ENCODE measurements at regions not wholly inside any gene's neighbourhood (a gene's known extent, or its start where the extent isn't known, plus 50 kb on each side); places are given as distances from the start of the nearest gene placed in this dataset.

DNA sequence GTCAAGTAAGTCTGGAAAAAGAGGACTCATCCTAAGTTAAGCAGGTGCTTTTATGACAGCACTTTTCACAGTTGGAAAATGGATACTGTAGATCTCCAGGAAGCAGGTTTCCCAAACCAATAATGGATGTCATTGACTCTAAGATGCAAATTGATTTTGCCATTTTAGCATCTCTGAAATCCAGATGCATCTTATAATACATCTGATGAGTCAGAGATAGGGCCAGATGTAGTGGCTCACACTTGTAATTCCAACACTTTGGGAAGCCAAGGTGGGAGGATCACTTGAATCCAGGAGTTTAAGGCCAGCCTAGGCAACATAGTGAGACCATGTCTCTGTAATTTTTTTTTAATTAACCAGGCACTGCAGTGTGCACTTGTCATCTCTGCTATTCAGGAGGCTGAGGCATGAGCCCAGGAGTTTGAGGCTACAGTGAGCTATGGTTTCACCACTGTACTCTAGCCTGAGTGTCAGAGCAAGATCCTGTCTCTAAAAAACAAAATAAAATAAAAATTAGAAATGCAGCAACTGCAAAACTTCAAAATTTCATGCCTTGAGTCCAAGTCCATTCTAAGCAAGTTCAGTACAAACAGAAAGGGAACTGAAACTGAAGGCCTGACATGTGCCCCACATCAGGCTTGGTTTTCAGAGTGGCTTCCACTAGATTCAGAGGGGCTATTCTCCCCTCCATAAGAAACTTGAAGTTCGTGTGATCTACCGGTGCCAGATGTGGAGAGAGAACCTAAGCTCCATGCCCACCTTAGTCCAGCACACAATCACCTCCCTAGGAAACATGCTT lies 267.8 kb upstream of the NCKAP5 start:
- Mint-ChIP-seq H3K27ac (no peak overlapping the region), H3K9me3 (no peaks in the 10 kb centered on the region), H3K4me1 (no peaks in the 10 kb centered on the region), H3K36me3 (ENCODE audit: low read depth) (no peaks in the 10 kb centered on the region), H3K4me3 (no peak overlapping the region), H3K27me3 (ENCODE audit: insufficient read depth) (no peaks in the 10 kb centered on the region)
- DNase-seq = no peak
- no peaks in the 10 kb centered on the region for H3K27me3 ChIP-seq (ENCODE audit: control insufficient read depth, insufficient read depth, low read length, poor library complexity, severe bottlenecking)
- TF ChIP-seq, protein P1, sequence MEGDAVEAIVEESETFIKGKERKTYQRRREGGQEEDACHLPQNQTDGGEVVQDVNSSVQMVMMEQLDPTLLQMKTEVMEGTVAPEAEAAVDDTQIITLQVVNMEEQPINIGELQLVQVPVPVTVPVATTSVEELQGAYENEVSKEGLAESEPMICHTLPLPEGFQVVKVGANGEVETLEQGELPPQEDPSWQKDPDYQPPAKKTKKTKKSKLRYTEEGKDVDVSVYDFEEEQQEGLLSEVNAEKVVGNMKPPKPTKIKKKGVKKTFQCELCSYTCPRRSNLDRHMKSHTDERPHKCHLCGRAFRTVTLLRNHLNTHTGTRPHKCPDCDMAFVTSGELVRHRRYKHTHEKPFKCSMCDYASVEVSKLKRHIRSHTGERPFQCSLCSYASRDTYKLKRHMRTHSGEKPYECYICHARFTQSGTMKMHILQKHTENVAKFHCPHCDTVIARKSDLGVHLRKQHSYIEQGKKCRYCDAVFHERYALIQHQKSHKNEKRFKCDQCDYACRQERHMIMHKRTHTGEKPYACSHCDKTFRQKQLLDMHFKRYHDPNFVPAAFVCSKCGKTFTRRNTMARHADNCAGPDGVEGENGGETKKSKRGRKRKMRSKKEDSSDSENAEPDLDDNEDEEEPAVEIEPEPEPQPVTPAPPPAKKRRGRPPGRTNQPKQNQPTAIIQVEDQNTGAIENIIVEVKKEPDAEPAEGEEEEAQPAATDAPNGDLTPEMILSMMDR (conservative IDR thresholded peaks at IDR 0.05) = no peak
- no peaks in the 10 kb centered on the region for H3K4me1 ChIP-seq (ENCODE audit: control insufficient read depth, insufficient read depth, low read length)
- no peaks in the 10 kb centered on the region for H3K9me3 ChIP-seq (ENCODE audit: control insufficient read depth, low read length)
- no peaks in the 10 kb centered on the region for H3K36me3 ChIP-seq (ENCODE audit: control insufficient read depth, insufficient read depth, low read length)
- H3K27ac ChIP-seq (ENCODE audit: low read depth, low read length) = no peak overlapping the region
- no peak overlapping the region for H3K9ac ChIP-seq (ENCODE audit: extremely low read depth, low read length, poor library complexity, severe bottlenecking)
- H3K4me3 ChIP-seq (ENCODE audit: low read length) = no peak overlapping the region
- 81% methylated on average over 2 of the region's 2 CpGs; no CpG with 5 or more reads in 1 of the 2 experiments for whole genome bisulfite sequencing, 2 experiments (ENCODE audit: insufficient coverage in 1 of 2, insufficient read length in 1 of 2)

DNA sequence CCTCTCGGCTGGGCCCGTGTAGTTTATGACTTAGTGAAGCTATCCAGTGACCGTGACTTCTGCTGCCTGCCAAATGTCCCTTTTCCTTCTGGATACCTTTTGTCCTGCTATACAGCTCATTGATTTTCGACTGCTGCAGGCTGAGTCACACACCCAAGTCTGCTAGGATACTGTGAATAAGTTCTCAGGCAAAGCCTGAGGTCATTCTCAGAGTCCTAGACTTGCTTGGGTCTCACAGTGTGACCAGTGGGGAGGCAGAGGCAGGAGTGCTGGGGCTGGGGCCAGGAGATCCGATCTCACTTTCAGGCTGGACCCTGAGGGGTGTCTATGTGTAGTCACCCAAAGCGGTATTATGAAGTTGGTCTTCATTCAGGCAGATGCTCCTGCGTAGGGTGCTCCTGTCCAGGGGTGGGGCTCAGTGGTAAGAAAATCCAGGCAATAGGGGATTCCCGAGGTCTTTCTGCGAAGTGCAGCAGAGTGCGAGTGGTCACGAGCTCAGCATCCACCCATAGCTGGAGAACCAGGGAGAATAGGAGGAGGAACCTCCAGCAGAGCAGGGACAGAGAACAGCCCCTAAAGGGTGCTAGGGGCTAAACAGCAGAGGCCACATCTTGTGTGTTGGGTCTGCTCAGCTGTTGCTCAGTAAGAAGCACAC lies 268.6 kb upstream of the NCKAP5 start:
- WGBS, 2 experiments (ENCODE audit: insufficient coverage in 1 of 2, insufficient read length in 1 of 2) = 86 to 88% methylated on average over 8 to 11 of the region's 11 CpGs
- Mint-ChIP-seq H3K9me3 (no peaks in the 10 kb centered on the region), H3K4me1 (no peaks in the 10 kb centered on the region)

GRCh38 chr2:133837441-133838094 lies 269.3 kb upstream of the NCKAP5 start:
- H3K27me3 ChIP-seq (ENCODE audit: control insufficient read depth, insufficient read depth, low read length, poor library complexity, severe bottlenecking) = no peaks in the 10 kb centered on the region
- Mint-ChIP-seq H3K4me3 (no peak overlapping the region), H3K9me3 (no peaks in the 10 kb centered on the region), H3K27ac (no peak overlapping the region), H3K4me1 (no peaks in the 10 kb centered on the region), H3K27me3 (ENCODE audit: insufficient read depth) (no peaks in the 10 kb centered on the region), H3K36me3 (ENCODE audit: low read depth) (no peaks in the 10 kb centered on the region)
- H3K9ac ChIP-seq (ENCODE audit: extremely low read depth, low read length, poor library complexity, severe bottlenecking) = no peak overlapping the region
- TF ChIP-seq, protein P1 (conservative IDR thresholded peaks at IDR 0.05) = no peak
- no peaks in the 10 kb centered on the region for H3K9me3 ChIP-seq (ENCODE audit: control insufficient read depth, low read length)
- H3K4me1 ChIP-seq (ENCODE audit: control insufficient read depth, insufficient read depth, low read length) = no peaks in the 10 kb centered on the region
- no peak overlapping the region for H3K4me3 ChIP-seq (ENCODE audit: low read length)
- 90% methylated on average over 6 of the region's 6 CpGs; no CpG with 5 or more reads in 1 of the 2 experiments for WGBS, 2 experiments (ENCODE audit: insufficient coverage in 1 of 2, insufficient read length in 1 of 2)
- DNase-seq = no peak
- no peaks in the 10 kb centered on the region for H3K36me3 ChIP-seq (ENCODE audit: control insufficient read depth, insufficient read depth, low read length)
- H3K27ac ChIP-seq (ENCODE audit: low read depth, low read length) = no peak overlapping the region

More for the DNA sequence above, 268.6 kb upstream of the NCKAP5 start:
- H3K27ac Mint-ChIP-seq = no peak overlapping the region
- H3K27me3 ChIP-seq (ENCODE audit: control insufficient read depth, insufficient read depth, low read length, poor library complexity, severe bottlenecking) = no peaks in the 10 kb centered on the region
- no peaks in the 10 kb centered on the region for H3K4me1 ChIP-seq (ENCODE audit: control insufficient read depth, insufficient read depth, low read length)
- TF ChIP-seq, protein P1 (conservative IDR thresholded peaks at IDR 0.05) = no peak
- no peaks in the 10 kb centered on the region for H3K9me3 ChIP-seq (ENCODE audit: control insufficient read depth, low read length)
- DNase-seq = no peak
- no peak overlapping the region for H3K4me3 ChIP-seq (ENCODE audit: low read length)
- no peaks in the 10 kb centered on the region for H3K36me3 Mint-ChIP-seq (ENCODE audit: low read depth)
- H3K4me3 Mint-ChIP-seq = no peak overlapping the region
- no peaks in the 10 kb centered on the region for H3K36me3 ChIP-seq (ENCODE audit: control insufficient read depth, insufficient read depth, low read length)
- no peaks in the 10 kb centered on the region for H3K27me3 Mint-ChIP-seq (ENCODE audit: insufficient read depth)
- H3K9ac ChIP-seq (ENCODE audit: extremely low read depth, low read length, poor library complexity, severe bottlenecking) = no peak overlapping the region
- H3K27ac ChIP-seq (ENCODE audit: low read depth, low read length) = no peak overlapping the region
